IPS-11a (cell line): ENCODE measurements at regions not wholly inside any gene's neighbourhood (a gene's known extent, or its start where the extent isn't known, plus 50 kb on each side); places are given as distances from the start of the nearest gene placed in this dataset.

Source experiments
- H3K4me3 ChIP-seq: one replicate; pipeline ENCODE4 v1.5.1; 2013; ENCODE audit warnings: low read depth, low read length, control low read depth

DNA sequence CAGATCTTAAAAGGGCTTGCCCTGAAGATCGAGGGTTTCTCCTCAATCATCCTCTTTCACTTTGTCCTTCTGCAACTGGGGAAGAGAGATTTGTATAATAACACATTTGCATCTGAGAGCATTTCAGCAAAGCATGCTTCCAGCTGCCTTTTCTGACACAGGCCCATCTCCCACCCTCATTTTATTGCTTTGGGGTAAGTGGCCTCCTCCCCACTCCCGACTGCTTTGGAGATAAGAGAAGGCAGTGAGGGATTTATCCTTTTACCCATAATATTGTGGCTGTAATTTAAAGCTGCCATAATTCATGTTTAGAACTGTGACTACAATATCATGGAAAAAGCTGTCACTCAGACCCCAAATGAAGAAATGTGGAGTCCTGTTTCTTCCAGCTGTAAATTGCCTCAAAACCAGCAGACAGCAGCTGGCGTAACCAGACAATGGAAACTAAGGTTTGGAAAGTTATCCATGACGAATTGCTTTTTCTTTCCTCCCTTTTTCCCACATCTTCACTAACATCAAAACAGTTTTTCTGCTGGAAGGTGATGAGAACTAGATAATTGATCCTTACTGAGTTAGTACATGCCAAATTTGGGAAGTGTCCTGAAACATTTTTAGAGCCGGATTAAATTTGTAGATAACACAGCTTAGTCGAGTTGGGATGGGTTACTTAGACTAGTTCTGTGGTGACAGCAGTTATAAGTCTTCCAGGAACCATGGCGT lies 104.2 kb upstream of the PFN2 start:
- H3K4me3 ChIP-seq: no peak overlapping the region

- H3K4me3 ChIP-seq: no peak overlapping the region
These were observed 103.6 kb upstream of the PFN2 start for GRCh38 chr3:150074277-150074676.

- no peak overlapping the region for H3K4me3 ChIP-seq
These were observed 102.8 kb upstream of the PFN2 start for GRCh38 chr3:150073513-150073912.

DNA sequence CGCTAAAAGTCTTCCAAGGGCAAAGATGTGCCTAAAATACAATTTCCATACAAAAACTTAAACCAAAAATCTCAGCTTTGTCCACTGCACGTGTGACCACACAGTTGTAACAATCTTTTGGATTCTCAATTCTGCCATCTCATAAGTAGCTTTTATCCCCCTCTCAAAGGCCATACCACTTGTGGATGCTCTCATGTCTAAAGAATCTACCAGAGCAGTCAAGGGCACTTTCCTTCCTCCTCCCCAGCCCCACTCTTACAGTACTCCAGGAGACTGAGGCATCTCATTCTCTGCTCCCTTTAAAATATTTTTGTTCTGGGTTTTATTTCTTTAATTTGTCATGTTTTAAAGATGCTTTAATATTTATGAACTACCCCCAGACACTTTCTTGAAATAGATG lies 102.3 kb upstream of the PFN2 start:
- H3K4me3 ChIP-seq: no peak overlapping the region

- no peak overlapping the region for H3K4me3 ChIP-seq
These were observed 101.9 kb upstream of the PFN2 start for GRCh38 chr3:150072576-150072975.

GRCh38 chr3:150070271-150070670 lies 99.6 kb upstream of the PFN2 start:
- H3K4me3 ChIP-seq: no peak overlapping the region

- H3K4me3 ChIP-seq: no peak overlapping the region
These were observed 98.9 kb upstream of the PFN2 start for GRCh38 chr3:150069633-150070032.

- no peak overlapping the region for H3K4me3 ChIP-seq
These were observed 98.4 kb upstream of the PFN2 start for GRCh38 chr3:150069154-150069527.

DNA sequence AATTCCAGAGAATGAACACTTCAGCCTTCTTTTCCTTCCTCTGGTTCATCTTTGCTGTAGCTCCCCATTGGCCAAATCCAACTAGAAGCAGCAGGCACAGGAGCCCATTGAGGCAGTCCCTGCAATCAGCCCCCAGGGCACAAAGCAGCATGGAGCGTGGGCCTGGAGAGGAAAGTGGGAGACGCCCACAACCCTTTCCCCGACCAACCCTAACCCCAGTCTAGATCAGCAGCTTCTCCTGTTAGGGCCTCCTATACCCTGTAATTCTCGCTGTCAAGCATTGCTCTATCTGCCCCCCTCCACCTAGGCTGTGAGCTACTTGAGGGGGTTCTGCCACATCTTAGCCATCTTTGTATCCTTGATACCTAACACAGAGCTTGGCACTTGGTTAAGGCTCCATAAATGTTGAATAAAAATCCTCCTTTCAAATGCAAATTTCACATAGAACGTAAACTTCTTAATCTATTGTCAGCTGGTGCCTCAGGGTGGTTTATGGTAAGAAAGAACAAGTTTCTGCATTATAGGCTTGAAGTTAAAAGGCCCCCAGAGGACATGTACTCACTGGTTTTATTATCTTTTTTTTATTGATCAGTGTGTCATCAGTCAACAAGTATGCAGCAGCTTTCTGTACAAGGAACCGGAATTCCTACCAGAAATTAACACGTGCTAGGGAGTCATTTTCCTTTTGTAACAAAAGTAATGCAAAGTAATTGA lies 97.9 kb upstream of the PFN2 start:
- H3K4me3 ChIP-seq: no peak overlapping the region

DNA sequence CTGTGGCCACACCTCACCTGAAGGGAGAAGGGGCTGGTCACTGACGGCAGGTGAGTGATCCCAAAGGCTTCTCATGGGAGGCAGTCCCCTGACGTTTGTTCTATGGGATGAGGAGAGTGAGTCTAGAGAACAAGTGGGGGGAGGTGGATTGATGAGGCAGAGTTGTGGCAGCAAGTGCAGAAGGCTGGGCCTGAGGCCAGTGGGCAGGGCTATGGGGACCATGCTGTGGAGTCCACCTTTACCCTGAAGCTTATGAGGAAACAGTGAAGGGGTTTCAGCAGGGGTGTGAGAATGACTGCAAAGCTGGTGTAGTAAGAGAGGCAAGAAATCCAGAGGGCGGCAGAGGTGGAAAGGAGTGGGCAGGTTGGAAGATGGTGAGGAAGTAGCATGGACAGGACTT lies 96.9 kb upstream of the PFN2 start:
- no peak overlapping the region for H3K4me3 ChIP-seq

GRCh38 chr3:150064971-150065370 lies 94.3 kb upstream of the PFN2 start:
- H3K4me3 ChIP-seq: no peak overlapping the region

DNA sequence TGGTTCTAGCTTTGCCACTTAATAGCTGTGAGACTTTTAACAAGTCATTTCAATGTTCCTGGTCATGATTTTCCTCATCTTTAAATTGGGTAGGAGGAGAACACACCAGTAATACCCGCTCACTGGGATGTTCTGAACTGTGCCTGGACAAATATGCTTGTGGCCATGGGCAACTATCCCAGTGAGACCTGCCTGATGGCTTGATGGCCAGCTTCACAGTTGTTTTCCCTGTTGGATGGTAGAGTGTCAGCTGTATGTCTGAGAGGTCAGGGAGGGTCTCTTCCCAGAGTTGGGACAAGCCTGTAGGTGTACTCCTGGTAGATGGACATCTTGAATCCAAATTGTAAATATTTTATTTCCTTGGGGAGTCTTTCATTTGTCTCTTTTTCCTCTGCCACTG lies 92.5 kb upstream of the PFN2 start:
- H3K4me3 ChIP-seq: no peak overlapping the region

GRCh38 chr3:150062492-150062891 lies 91.8 kb upstream of the PFN2 start:
- H3K4me3 ChIP-seq: no peak overlapping the region

DNA sequence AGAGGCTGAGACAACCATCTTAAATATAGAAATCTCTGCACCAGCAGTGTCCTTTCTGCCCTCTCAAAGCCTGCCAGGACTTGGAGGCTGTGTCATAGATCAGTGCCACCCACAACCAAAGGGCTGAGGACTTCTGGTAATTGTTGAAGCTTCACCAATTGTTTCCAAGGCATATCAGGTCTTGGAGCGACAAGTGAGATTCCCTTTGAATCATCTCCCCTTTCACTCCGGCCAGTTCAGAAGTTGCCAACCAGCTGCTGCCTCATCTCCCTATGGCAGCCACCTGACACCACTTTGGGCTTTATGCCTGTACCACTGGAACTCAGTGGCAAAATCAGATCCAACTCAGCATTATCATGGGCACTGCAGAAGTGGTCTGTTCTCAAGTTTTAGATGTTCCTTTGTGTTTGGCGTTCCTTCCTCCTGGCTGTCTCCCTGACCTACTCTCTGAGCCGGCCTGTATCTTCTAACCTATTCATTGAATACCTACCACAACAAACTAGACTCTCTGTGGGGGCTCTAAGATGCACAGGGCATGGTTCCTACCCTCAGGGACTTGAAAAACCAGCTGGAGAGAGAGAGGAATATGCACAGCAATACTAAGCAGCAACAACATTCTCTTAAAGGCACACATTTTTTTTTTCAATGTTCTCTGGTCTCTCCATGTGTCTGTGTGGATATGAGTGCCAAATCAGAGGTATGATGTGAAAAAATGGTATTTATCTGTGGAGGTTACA lies 90.8 kb upstream of the PFN2 start:
- H3K4me3 ChIP-seq: no peak overlapping the region

DNA sequence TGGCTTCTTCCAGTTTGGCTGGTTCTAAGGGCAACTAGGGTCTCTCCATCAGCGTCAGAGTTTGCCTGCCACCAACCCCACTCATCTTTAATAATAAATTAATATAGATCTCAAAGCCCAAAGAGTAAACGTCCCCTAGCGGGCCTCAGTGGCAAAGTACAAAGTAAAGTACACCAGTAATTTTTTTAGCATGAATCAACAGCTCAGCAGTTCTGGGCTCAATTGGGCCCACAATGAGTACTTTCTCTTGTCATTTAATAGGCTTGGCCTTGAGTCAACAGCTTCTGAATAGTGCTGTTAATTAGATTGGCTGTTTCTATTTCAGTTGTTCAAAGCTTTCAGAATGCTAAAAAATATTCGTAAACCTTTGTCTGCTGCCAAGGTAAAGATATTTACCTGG lies 89.0 kb upstream of the PFN2 start:
- no peak overlapping the region for H3K4me3 ChIP-seq

DNA sequence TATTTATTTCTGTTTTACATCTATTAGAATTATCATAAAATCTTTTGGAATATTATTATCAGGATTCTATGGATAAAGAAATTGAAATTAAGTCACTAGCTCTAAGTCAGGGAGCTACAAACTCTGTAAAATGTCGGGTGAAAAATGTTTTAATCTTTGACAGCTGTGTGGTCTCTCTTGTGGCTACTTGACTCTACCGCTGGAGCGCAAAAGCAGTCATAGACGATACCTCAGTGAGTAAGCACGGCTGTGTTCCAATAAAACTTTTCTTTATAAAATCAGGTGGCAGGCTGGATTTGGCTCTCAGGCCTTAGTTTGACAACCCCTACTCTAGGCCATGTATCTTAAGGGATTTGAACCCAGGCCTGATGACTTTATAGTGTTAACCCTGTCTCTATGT lies 88.5 kb upstream of the PFN2 start:
- H3K4me3 ChIP-seq: no peak overlapping the region

- no peak overlapping the region for H3K4me3 ChIP-seq
These were observed 86.5 kb upstream of the PFN2 start for GRCh38 chr3:150057227-150057626.

GRCh38 chr3:150055332-150055731 lies 84.6 kb upstream of the PFN2 start:
- H3K4me3 ChIP-seq: no peak overlapping the region

- no peak overlapping the region for H3K4me3 ChIP-seq
These were observed 83.9 kb upstream of the PFN2 start for GRCh38 chr3:150054635-150055034.

- no peak overlapping the region for H3K4me3 ChIP-seq
These were observed 79.8 kb upstream of the PFN2 start for GRCh38 chr3:150050510-150050909.

DNA sequence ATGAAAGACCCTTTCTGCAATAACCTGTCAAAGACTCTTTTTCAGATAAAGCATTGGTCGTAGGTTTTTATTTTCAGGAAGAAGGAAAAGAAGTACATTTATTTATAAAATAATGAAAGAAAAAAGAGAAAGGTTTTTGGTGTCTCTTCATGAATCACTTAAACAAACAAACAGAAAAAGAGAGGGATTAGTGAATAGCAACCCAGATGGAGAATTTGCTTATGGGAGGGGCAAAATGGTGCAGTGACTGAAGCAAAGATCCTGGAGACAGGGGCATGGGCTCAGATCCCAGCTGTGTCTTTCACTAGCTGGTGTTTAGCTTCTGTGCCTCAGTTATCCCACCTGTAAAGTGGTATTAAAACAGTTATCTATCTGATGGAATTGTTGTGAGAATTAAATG lies 78.6 kb upstream of the PFN2 start:
- H3K4me3 ChIP-seq: no peak overlapping the region

DNA sequence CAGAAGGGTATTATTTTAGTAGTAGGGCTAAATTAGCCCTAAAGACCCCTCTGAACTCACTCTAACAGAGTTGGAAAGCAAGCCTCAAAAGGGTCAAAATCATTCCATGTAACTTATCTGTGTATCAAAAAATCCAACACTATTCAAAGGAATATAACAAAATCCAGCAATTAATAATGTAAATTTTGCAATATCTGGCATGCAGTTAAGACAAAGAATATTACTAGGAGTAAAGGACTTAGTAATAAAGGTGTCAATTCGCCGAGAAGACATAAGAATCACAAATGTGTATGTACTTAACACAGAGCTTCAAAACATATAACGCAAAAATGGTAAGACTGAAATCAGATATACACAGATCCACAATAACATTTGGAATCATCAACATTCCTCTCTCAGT lies 71.2 kb upstream of the PFN2 start:
- no peak overlapping the region for H3K4me3 ChIP-seq
